Nephron progenitor cell (in vitro differentiated cells): ENCODE measurements at regions not wholly inside any gene's neighbourhood (a gene's known extent, or its start where the extent isn't known, plus 50 kb on each side); places are given as distances from the start of the nearest gene placed in this dataset.

Experiments
- DNase-seq: peaks from one replicate; pipeline ENCODE4 v3.0.0; 2021
- H3K27ac Mint-ChIP-seq: 2 replicates; pipeline ENCODE4 v1.8.0; 2021; ENCODE audit warnings: mild to moderate bottlenecking, moderate library complexity, mixed read lengths
- H3K27me3 Mint-ChIP-seq: 2 replicates; pipeline ENCODE4 v1.8.0; 2021; ENCODE audit warnings: mild to moderate bottlenecking, low read depth, mixed read lengths; ENCODE audit not compliant: poor library complexity
- H3K36me3 Mint-ChIP-seq: 2 replicates; pipeline ENCODE4 v1.8.0; 2021; ENCODE audit warnings: low read depth, mixed read lengths
- H3K4me1 Mint-ChIP-seq: 2 replicates; pipeline ENCODE4 v1.8.0; 2021; ENCODE audit warnings: mixed read lengths
- H3K4me3 Mint-ChIP-seq: 2 replicates; pipeline ENCODE4 v1.8.0; 2021; ENCODE audit warnings: mild to moderate bottlenecking, moderate library complexity, mixed read lengths
- H3K9me3 Mint-ChIP-seq: 2 replicates; pipeline ENCODE4 v1.8.0; 2021; ENCODE audit warnings: mild to moderate bottlenecking, moderate library complexity, mixed read lengths
- TF ChIP-seq, protein P1 (sequence below): fragments of 200-600 bp; sonication (generic); IDR thresholded peaks from 2 replicates; pipeline ENCODE4 v1.5.0; 2021; ENCODE audit warnings: antibody characterized with exemption

DNA sequence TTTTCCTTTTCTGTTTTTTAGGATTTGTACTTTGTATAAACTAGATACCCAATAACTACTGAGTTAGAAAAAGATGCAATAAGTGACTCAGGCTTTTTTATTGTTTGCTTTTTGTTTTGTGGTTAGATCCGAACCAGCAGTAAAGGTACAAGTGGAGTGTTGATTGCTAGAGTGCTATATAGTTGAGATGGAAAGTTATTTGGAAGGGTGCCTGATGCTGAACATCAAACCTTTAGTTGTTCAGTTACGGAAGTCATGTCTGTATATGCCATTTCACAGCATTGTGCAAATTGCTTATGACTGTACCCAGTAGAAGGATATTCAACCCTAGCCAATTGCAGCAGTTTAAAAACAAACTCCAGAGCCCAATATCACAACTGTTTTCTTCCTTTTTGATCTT, 285.1 kb downstream of the MAT2B start:
- H3K4me1 Mint-ChIP-seq: no peaks in the 10 kb centered on the region
- DNase-seq: no peak
- no peaks in the 10 kb centered on the region for H3K27me3 Mint-ChIP-seq
- no peaks in the 10 kb centered on the region for H3K9me3 Mint-ChIP-seq
- TF ChIP-seq, protein P1, sequence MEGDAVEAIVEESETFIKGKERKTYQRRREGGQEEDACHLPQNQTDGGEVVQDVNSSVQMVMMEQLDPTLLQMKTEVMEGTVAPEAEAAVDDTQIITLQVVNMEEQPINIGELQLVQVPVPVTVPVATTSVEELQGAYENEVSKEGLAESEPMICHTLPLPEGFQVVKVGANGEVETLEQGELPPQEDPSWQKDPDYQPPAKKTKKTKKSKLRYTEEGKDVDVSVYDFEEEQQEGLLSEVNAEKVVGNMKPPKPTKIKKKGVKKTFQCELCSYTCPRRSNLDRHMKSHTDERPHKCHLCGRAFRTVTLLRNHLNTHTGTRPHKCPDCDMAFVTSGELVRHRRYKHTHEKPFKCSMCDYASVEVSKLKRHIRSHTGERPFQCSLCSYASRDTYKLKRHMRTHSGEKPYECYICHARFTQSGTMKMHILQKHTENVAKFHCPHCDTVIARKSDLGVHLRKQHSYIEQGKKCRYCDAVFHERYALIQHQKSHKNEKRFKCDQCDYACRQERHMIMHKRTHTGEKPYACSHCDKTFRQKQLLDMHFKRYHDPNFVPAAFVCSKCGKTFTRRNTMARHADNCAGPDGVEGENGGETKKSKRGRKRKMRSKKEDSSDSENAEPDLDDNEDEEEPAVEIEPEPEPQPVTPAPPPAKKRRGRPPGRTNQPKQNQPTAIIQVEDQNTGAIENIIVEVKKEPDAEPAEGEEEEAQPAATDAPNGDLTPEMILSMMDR: no peak
- no peak overlapping the region for H3K27ac Mint-ChIP-seq
- H3K36me3 Mint-ChIP-seq: no peaks in the 10 kb centered on the region
- no peak overlapping the region for H3K4me3 Mint-ChIP-seq

DNA sequence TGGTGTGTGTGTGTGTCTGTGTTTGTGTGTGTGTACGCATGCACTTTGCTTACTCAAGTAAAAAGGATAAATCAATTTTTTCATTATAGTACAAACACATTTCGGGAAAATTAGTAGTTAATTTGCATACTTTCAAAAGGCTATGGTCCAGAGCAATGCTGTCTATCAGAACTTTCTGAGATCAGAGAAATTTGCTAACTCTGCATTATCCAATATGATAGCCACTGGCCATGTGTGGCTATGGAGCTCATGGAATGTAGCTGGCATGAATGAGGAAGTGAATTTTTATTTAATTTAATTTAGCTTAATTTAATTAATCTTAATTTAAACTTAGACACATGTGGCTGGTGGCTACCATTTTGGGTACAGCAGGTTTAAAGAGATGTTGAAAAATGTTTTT, 289.6 kb downstream of the MAT2B start:
- DNase-seq: no peak
- Mint-ChIP-seq H3K4me3 (no peak overlapping the region), H3K27me3 (no peaks in the 10 kb centered on the region), H3K27ac (no peak overlapping the region), H3K4me1 (no peaks in the 10 kb centered on the region), H3K36me3 (no peaks in the 10 kb centered on the region), H3K9me3 (no peaks in the 10 kb centered on the region)
- TF ChIP-seq, protein P1: no peak

DNA sequence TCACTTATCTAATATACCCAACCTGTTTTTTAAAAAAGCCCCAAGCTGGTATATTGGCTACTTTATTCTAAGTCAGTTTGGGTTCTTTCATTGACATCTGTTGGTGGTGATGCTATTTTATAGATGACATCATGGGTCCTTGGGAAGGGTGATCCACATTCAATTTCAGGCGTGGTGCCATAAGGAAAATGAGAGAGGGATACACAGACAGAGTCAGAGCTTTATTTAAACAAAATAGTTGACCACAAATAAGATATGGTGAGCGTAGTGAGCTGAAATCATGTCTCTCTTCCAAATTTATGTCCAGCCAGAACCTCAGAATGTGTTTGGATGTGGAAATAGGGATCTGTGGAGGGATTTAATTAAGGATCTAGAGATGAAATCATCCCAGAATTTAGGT, 302.4 kb downstream of the MAT2B start:
- Mint-ChIP-seq H3K9me3 (no peaks in the 10 kb centered on the region), H3K4me3 (no peak overlapping the region), H3K27me3 (no peaks in the 10 kb centered on the region), H3K4me1 (no peaks in the 10 kb centered on the region), H3K27ac (no peak overlapping the region), H3K36me3 (no peaks in the 10 kb centered on the region)
- TF ChIP-seq, protein P1: no peak
- DNase-seq: no peak

DNA sequence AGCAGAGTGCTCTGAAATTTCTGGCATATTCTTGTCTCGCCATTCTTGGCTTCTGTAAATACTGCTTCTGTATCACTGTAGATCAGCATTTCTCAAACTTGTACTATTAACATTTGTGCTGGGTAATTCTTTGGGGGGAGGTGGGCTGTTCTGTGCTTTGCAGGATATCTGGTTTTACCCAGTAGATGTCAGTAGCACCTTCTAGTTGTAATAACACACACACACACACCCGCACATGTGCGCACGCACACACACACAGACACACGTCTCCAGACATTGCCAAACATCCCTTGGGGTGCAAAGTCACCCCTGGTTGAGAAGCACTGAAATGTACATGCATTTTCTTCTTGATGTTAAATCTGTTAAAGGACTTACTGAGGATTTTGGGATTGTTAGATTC, 304.1 kb downstream of the MAT2B start:
- no peaks in the 10 kb centered on the region for H3K27me3 Mint-ChIP-seq
- H3K27ac Mint-ChIP-seq: no peak overlapping the region
- no peak overlapping the region for H3K4me3 Mint-ChIP-seq
- H3K4me1 Mint-ChIP-seq: peaks cover 7% of the 10 kb centered on the region
- no peaks in the 10 kb centered on the region for H3K36me3 Mint-ChIP-seq
- no peaks in the 10 kb centered on the region for H3K9me3 Mint-ChIP-seq
- TF ChIP-seq, protein P1: no peak
- no peak for DNase-seq

DNA sequence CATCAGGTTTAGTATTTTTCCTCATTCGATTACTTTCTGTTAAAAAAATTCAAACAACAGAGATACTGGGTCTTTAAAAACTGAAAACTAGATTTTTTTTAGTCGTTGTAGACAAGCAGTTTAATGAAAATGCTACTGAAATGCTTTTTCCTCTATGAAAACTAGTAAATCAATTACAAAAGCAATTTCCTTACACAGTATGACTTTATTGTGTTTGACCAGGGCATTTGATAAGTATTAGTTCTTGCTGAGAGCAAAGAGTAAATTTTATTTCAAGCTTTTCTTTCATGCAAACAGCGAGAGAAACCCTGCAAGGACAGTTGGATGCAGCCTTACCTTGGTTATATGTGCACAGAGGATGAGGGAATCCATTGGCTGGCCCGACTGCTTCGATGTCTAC, 308.5 kb downstream of the MAT2B start:
- no peaks in the 10 kb centered on the region for H3K27me3 Mint-ChIP-seq
- no peak overlapping the region for H3K4me3 Mint-ChIP-seq
- H3K27ac Mint-ChIP-seq: no peak overlapping the region
- peaks cover 24% of the 10 kb centered on the region for H3K9me3 Mint-ChIP-seq
- TF ChIP-seq, protein P1: no peak
- no peak for DNase-seq
- no peaks in the 10 kb centered on the region for H3K36me3 Mint-ChIP-seq
- peaks cover 7% of the 10 kb centered on the region for H3K4me1 Mint-ChIP-seq

DNA sequence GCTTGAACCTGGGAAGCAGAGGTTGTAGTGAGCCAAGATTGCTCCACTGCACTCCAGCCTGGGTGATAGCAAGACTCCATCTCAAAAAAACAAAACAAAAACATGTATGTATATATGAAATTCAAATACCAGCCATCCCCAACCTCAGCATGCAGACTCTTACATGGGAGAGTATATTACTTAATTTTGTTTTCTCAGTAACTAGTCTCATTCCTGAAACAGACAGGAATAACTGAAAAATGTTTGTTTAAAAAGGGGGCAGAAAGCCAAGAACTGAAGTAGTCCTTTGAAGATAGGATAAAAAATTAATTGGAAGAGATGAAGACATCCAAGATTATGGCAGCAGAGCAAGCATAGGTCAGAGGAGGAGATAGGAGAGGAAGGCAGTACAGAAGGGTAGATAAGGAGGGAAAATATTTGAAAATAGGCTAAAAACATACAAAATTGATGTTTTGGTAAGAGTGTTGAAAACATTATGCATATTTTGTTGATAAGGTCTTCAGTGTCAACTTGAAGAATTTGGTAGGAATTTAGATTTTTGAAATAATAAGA, 309.9 kb downstream of the MAT2B start:
- no peaks in the 10 kb centered on the region for H3K27me3 Mint-ChIP-seq
- no peak overlapping the region for H3K27ac Mint-ChIP-seq
- no peaks in the 10 kb centered on the region for H3K36me3 Mint-ChIP-seq
- H3K4me1 Mint-ChIP-seq: peaks cover 7% of the 10 kb centered on the region
- no peak for DNase-seq
- TF ChIP-seq, protein P1: no peak
- H3K9me3 Mint-ChIP-seq: peaks cover 36% of the 10 kb centered on the region
- no peak overlapping the region for H3K4me3 Mint-ChIP-seq
